SW 1271 (cell line): ENCODE measurements at regions not wholly inside any gene's neighbourhood (a gene's known extent, or its start where the extent isn't known, plus 50 kb on each side); places are given as distances from the start of the nearest gene placed in this dataset.
A peak's percentile ranks its signal among the peaks of the same experiment; 100 is the strongest.

Experiments used
- DNase-seq, 2 experiments: peaks; one replicate each; lab custom pipeline; 2025; lab: John Stamatoyannopoulos, UW

- no peak for DNase-seq
These were observed 457.7 kb upstream of the SYT1 start for GRCh38 chr12:78406828-78407227.

- DNase-seq = no peak
These were observed 456.9 kb upstream of the SYT1 start for GRCh38 chr12:78407722-78408121.

GRCh38 chr12:78414071-78414470 is 450.5 kb upstream of the SYT1 start:
- no peak for DNase-seq

- DNase-seq = no peak
These were observed 445.7 kb upstream of the SYT1 start for GRCh38 chr12:78418919-78419318.

- DNase-seq = no peak
These were observed 445.1 kb upstream of the SYT1 start for GRCh38 chr12:78419513-78419912.

- no peak for DNase-seq
These were observed 443.6 kb upstream of the SYT1 start for GRCh38 chr12:78420991-78421390.

- DNase-seq = no peak
These were observed 434.0 kb upstream of the SYT1 start for GRCh38 chr12:78430551-78430950.

- DNase-seq = no peak
These were observed 432.6 kb upstream of the SYT1 start for GRCh38 chr12:78431931-78432330.

- DNase-seq = no peak
These were observed 424.9 kb upstream of the SYT1 start for GRCh38 chr12:78439666-78440065.

GRCh38 chr12:78441737-78442453 is 422.7 kb upstream of the SYT1 start:
- DNase-seq = no peak

GRCh38 chr12:78442454-78442801 is 422.1 kb upstream of the SYT1 start:
- no peak for DNase-seq

GRCh38 chr12:78446555-78446954 is 418.0 kb upstream of the SYT1 start:
- DNase-seq = no peak

- DNase-seq = no peak
These were observed 417.2 kb upstream of the SYT1 start for GRCh38 chr12:78447373-78447772.

- no peak for DNase-seq
These were observed 415.9 kb upstream of the SYT1 start for GRCh38 chr12:78448692-78449091.

- DNase-seq = no peak
These were observed 408.6 kb upstream of the SYT1 start for GRCh38 chr12:78455991-78456390.

- no peak for DNase-seq
These were observed 406.6 kb upstream of the SYT1 start for GRCh38 chr12:78457938-78458337.

GRCh38 chr12:78470354-78471195 is 394.0 kb upstream of the SYT1 start:
- DNase-seq = peak in 1 of 2 experiments; percentile 48

- DNase-seq = no peak
These were observed 391.4 kb upstream of the SYT1 start for GRCh38 chr12:78473136-78473535.

- DNase-seq = no peak
These were observed 391.0 kb upstream of the SYT1 start for GRCh38 chr12:78473561-78473960.

GRCh38 chr12:78483767-78484315 is 380.7 kb upstream of the SYT1 start:
- no peak for DNase-seq

GRCh38 chr12:78489990-78490389 is 374.6 kb upstream of the SYT1 start:
- no peak for DNase-seq

GRCh38 chr12:78490861-78491260 is 373.7 kb upstream of the SYT1 start:
- no peak for DNase-seq

- DNase-seq = no peak
These were observed 369.7 kb upstream of the SYT1 start for GRCh38 chr12:78494911-78495310.
